MM.1S (cell line): ENCODE measurements at regions not wholly inside any gene's neighbourhood (a gene's known extent, or its start where the extent isn't known, plus 50 kb on each side); places are given as distances from the start of the nearest gene placed in this dataset.

Source experiments
- DNase-seq: peaks from one replicate; pipeline ENCODE4 v3.0.0-alpha.2; 2015
- H2AFZ ChIP-seq: fragments of 300-600 bp; sonication (generic); 2 replicates; pipeline ENCODE4 v1.6.0; 2016; ENCODE audit warnings: antibody characterized with exemption, low read length
- H3F3A ChIP-seq: fragments of 300-600 bp; sonication (generic); 2 replicates; pipeline ENCODE4 v1.6.1; 2016; ENCODE audit warnings: mild to moderate bottlenecking, antibody characterized with exemption, low read length, moderate library complexity, mixed read lengths; ENCODE audit not compliant: insufficient read depth
- H3K27ac ChIP-seq: fragments of 300-600 bp; sonication (generic); 2 replicates; pipeline ENCODE4 v1.5.1; 2016; ENCODE audit warnings: mild to moderate bottlenecking, low read length
- H3K27me3 ChIP-seq: fragments of 300-600 bp; sonication (generic); replicated peaks from 2 replicates; pipeline ENCODE4 v1.6.0; 2016; ENCODE audit warnings: low read length; ENCODE audit not compliant: insufficient read depth
- H3K36me3 ChIP-seq: fragments of 300-600 bp; sonication (generic); replicated peaks from 2 replicates; pipeline ENCODE4 v1.6.1; 2016; ENCODE audit warnings: mild to moderate bottlenecking, low read length, mixed read lengths; ENCODE audit not compliant: insufficient read depth
- H3K4me1 ChIP-seq: fragments of 300-600 bp; sonication (generic); 2 replicates; pipeline ENCODE4 v1.6.1; 2016; ENCODE audit warnings: low read length, mixed read lengths
- H3K4me2 ChIP-seq: fragments of 300-600 bp; sonication (generic); 2 replicates; pipeline ENCODE4 v1.6.0; 2016; ENCODE audit warnings: low read depth, low read length
- H3K4me3 ChIP-seq: fragments of 300-600 bp; sonication (generic); 2 replicates; pipeline ENCODE4 v1.5.1; 2016; ENCODE audit warnings: low read length, mixed read lengths
- H3K79me2 ChIP-seq: fragments of 300-600 bp; sonication (generic); 2 replicates; pipeline ENCODE4 v1.6.1; 2016; ENCODE audit warnings: mixed run types, low read length, mixed read lengths
- H3K9ac ChIP-seq: fragments of 300-600 bp; sonication (generic); 2 replicates; pipeline ENCODE4 v1.6.1; 2016; ENCODE audit warnings: low read length, mixed read lengths
- H3K9me2 ChIP-seq: fragments of 300-600 bp; sonication (generic); replicated peaks from 2 replicates; pipeline ENCODE4 v1.6.1; 2016; ENCODE audit warnings: mild to moderate bottlenecking, low read length, mixed read lengths; ENCODE audit not compliant: insufficient read depth
- H3K9me3 ChIP-seq: fragments of 300-600 bp; sonication (generic); replicated peaks from 2 replicates; pipeline ENCODE4 v1.6.1; 2016; ENCODE audit warnings: mild to moderate bottlenecking, low read length, mixed read lengths; ENCODE audit not compliant: insufficient read depth
- H4K20me1 ChIP-seq: fragments of 300-600 bp; sonication (generic); 2 replicates; pipeline ENCODE4 v1.6.1; 2016; ENCODE audit warnings: mild to moderate bottlenecking, low read length, moderate library complexity, mixed read lengths; ENCODE audit not compliant: insufficient read depth
- CTCF ChIP-seq: fragments of 300-600 bp; sonication (generic); IDR thresholded peaks from 2 replicates; pipeline ENCODE4 v1.5.1; 2016; ENCODE audit warnings: antibody characterized with exemption, low read length, mixed read lengths
- EZH2 ChIP-seq: fragments of 300-600 bp; sonication (generic); optimal IDR thresholded peaks from 2 replicates; pipeline ENCODE3; 2017; ENCODE audit warnings: low read depth, mild to moderate bottlenecking, antibody characterized with exemption, low read length, mixed read lengths
- EZH2phosphoT487 ChIP-seq: fragments of 300-600 bp; sonication (generic); IDR thresholded peaks from 2 replicates; pipeline ENCODE4 v1.6.1; 2018; ENCODE audit warnings: antibody characterized with exemption, low read length

DNA sequence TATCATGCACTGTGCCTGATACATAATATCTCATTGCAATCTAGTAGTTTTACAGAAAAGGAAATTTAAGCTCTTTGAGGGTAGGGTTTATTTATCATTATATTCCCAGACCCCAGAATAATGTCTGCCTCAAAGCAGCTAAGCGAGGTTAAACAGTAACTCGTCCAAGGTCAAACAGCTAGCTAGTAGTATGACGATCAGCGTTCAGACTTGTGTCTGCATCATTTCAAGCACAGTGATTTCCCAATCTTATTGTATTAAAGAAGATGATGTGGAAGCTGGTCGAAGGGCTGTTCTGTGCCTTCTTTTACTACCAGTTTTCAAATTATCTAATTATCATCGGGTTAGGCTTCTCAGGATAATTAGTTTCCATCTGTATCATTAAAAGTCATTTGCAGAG lies 55.1 kb upstream of the NFIB start:
- DNase-seq: no peak
- H3K36me3 ChIP-seq: no peaks in the 10 kb centered on the region
- no peaks in the 10 kb centered on the region for H3K4me1 ChIP-seq
- no peaks in the 10 kb centered on the region for H3K9me3 ChIP-seq
- H2AFZ ChIP-seq: no peak overlapping the region
- H3K27me3 ChIP-seq: no peaks in the 10 kb centered on the region
- H3K9ac ChIP-seq: no peak overlapping the region
- no peak overlapping the region for H3K4me2 ChIP-seq
- no peaks in the 10 kb centered on the region for H4K20me1 ChIP-seq
- H3F3A ChIP-seq: no peaks in the 10 kb centered on the region
- no peak overlapping the region for H3K4me3 ChIP-seq
- H3K27ac ChIP-seq: no peak overlapping the region
- TF ChIP-seq CTCF: no peak
- no peak for TF ChIP-seq EZH2
- TF ChIP-seq EZH2phosphoT487: no peak
- no peaks in the 10 kb centered on the region for H3K9me2 ChIP-seq
- no peaks in the 10 kb centered on the region for H3K79me2 ChIP-seq

- H3K4me2 ChIP-seq: no peak overlapping the region
- H2AFZ ChIP-seq: no peak overlapping the region
- H4K20me1 ChIP-seq: no peaks in the 10 kb centered on the region
- no peaks in the 10 kb centered on the region for H3K79me2 ChIP-seq
- no peaks in the 10 kb centered on the region for H3K4me1 ChIP-seq
- TF ChIP-seq CTCF: no peak
- TF ChIP-seq EZH2: no peak
- TF ChIP-seq EZH2phosphoT487: no peak
- no peak overlapping the region for H3K27ac ChIP-seq
- H3K4me3 ChIP-seq: no peak overlapping the region
- H3K9me3 ChIP-seq: no peaks in the 10 kb centered on the region
- no peaks in the 10 kb centered on the region for H3K9me2 ChIP-seq
- H3K27me3 ChIP-seq: no peaks in the 10 kb centered on the region
- no peaks in the 10 kb centered on the region for H3F3A ChIP-seq
- no peaks in the 10 kb centered on the region for H3K36me3 ChIP-seq
- no peak for DNase-seq
- no peak overlapping the region for H3K9ac ChIP-seq
Observed at GRCh38 chr9:14366076-14366475, 52.1 kb upstream of the NFIB start.

GRCh38 chr9:14365670-14366069 lies 51.7 kb upstream of the NFIB start:
- Histone ChIP-seq H3K27ac (no peak overlapping the region), H3K4me3 (no peak overlapping the region), H3K36me3 (no peaks in the 10 kb centered on the region), H3K79me2 (no peaks in the 10 kb centered on the region), H3K4me2 (no peak overlapping the region), H3K9me3 (no peaks in the 10 kb centered on the region), H3K9me2 (no peaks in the 10 kb centered on the region), H3K9ac (no peak overlapping the region), H2AFZ (no peak overlapping the region), H3K4me1 (no peaks in the 10 kb centered on the region), H3F3A (no peaks in the 10 kb centered on the region), H4K20me1 (no peaks in the 10 kb centered on the region), H3K27me3 (no peaks in the 10 kb centered on the region)
- DNase-seq: no peak
- TF ChIP-seq CTCF (no peak), EZH2phosphoT487 (no peak), EZH2 (no peak)
